ENCODE measurements at regions not wholly inside any gene's neighbourhood (a gene's known extent, or its start where the extent isn't known, plus 50 kb on each side); places are given as distances from the start of the nearest gene placed in this dataset.

- TF ChIP-seq EZH2 (IDR thresholded peaks at IDR 0.05; ENCODE audit: borderline replicate concordance, insufficient read depth, low read depth, low read length, poor library complexity, severe bottlenecking) = no peak
- no peak for TF ChIP-seq CTCF (IDR thresholded peaks at IDR 0.05)
Measured at GRCh38 chr21:36217743-36218142, 61.1 kb downstream of the DOP1B start.

Measured in B cell (primary cell).